Myocyte (in vitro differentiated cells): ENCODE measurements at regions not wholly inside any gene's neighbourhood (a gene's known extent, or its start where the extent isn't known, plus 50 kb on each side); places are given as distances from the start of the nearest gene placed in this dataset.

Experiments used
- DNase-seq: peaks from one replicate; pipeline ENCODE4 v3.0.0-alpha.2; 2012; ENCODE audit warnings: low read depth

DNA sequence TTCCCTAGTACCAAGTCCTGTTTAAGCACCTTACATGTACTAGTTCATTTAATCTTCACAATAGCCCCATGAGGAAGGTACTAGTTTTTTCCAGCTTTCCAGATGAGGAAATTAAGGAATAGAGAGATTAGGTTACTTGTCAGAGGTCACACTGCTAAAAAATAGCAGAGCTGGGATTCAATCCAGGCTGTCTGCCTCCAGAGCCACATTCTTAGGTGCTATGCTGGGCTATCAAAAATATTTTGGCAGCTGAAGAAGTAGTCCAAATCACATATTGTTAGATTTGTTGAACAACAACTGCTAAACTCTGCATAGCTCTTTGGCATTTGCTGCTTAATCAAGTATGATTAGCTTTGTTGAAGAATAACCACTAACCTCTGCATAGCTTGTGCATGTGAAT lies 591.5 kb upstream of the KLF4 start:
- peak; percentile 12 for DNase-seq

DNA sequence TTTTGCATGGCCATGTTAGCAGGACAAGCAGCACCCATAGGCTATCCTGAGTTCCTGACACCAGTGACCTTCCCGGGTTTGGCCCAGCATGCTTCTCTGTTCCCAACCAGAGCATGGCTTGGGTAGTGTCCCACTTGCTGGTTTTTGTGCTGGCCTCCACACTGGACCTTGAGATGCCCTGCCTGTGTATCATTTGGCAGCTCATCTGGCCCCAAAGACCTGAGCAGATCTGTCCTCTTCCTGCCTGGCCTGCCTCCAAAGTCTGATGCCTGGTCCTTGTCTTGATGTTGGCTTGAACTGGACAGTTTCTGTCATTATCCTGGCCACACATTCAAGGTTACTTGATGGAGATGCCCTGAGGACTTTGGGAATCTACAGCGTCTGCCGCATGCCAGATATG lies 590.7 kb upstream of the KLF4 start:
- no peak for DNase-seq

GRCh38 chr9:108078811-108079210 lies 589.2 kb upstream of the KLF4 start:
- DNase-seq: no peak

- no peak for DNase-seq
Observed at GRCh38 chr9:108078375-108078774, 588.8 kb upstream of the KLF4 start.

DNA sequence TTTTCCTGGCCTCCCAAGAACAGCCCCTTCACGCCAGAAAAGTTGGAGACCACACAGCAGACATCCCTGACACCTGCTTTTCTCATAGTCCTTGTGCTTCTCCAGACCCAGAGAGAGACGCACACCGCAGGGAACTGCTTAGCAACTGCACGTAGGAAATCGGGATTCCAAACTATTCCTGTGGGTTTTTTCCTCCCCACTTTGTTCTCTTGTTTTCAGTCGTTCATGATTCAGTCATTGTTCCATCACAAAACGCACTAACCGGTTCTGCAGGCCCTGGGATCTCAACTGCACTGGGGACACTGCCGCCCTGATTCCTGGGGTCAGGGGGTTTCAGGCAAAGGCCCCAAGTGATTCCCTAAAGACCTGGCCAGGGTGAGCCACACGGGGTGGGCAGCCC lies 588.0 kb upstream of the KLF4 start:
- no peak for DNase-seq

GRCh38 chr9:108074900-108075299 lies 585.3 kb upstream of the KLF4 start:
- no peak for DNase-seq

DNA sequence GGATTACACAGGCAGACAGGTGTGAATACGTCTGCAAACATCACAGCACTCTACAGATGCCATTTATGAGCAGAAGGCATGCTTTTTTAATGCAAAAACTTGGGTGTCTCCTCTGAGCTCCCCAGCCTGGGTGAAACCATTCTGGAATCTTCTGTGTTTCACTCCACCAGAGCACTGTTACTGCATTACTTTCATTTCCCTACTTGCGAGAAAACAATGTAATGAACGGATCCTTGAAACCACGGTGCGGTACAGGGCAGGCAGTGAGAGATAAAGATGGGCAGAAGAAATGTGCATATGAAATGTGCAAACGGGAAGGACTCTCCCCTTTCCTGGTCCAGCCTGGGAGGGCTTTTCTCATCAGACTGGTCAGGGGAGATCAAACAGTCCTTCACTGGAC lies 584.3 kb upstream of the KLF4 start:
- no peak for DNase-seq

- DNase-seq: no peak
Observed at GRCh38 chr9:108072740-108073139, 583.2 kb upstream of the KLF4 start.

- DNase-seq: no peak
Observed at GRCh38 chr9:108070861-108071260, 581.3 kb upstream of the KLF4 start.

DNA sequence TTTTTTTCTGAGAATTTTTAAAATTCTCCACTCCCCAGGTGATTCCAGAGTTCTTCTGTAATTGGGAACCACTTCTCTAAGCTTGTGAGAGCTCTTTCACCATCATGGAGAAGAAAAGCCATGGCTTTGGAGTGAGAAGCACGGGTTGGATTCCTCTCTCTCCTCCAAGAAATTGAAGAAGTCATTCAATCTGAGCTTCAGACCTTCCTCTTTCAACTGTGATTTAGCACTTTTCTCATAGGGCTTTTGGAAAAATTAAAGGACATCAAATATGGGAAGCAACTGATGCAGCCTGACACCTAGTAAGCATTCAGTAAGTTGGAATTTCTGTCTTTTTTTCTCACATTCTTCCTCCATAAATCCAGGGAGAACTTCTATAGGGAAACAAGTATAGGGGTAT lies 580.4 kb upstream of the KLF4 start:
- DNase-seq: no peak

DNA sequence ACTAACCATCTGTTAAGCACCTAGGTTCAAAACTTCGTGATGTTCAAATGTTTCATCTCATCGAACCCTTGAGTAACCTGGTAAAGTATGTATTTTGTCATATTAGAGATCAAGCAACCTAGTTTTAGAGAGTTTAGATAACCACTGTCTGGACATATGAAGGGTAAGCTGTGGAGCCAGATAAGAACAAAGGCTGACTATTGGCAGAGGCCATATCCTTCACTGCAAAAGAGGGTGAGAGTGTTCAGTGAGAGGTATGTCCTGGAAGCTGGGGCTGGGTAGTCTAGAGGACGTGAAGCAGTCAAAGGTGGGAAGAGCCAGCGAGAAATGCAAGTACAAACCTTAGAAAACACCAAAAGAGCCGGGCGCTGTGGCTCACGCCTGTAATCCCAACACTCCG lies 573.1 kb upstream of the KLF4 start:
- no peak for DNase-seq

- no peak for DNase-seq
Observed at GRCh38 chr9:108060175-108060574, 570.6 kb upstream of the KLF4 start.

GRCh38 chr9:108058135-108058814 lies 568.7 kb upstream of the KLF4 start:
- no peak for DNase-seq

DNA sequence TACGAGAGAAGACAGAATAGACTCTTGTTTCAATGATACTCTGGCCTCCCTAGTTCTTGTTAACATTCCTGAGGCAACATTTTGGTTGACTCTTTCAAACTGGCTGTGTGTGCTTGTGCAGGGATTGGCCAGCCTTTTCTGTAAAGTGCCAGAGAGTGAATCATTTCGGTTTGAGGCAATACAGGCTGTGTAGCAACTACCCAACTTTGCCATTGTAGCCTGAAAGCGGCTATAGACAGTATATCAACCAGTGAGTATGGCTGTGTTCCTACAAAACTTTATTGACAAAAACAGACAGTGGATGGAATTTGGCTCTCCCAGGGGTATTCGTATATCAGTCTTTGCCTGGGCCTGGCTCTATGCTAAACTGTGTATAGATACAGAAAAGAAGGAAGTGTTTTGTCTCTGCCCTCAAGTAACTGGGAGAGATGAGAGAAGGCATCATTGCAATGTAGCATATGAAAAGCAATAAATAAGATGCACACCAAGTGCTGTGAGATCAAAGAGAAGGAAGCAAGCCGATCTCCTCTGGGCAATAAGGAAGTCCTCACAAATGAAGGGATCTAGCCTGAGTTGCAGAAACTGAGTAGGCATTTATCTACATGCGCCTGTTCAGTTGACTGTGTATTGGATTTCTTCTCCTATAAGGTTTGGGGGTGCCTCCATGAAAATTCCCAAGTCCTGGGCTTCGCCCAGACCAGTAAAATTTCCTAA lies 568.0 kb upstream of the KLF4 start:
- peak; percentile 85 for DNase-seq

- DNase-seq: peak; percentile 69
Observed at GRCh38 chr9:108056805-108057386, 567.3 kb upstream of the KLF4 start.

GRCh38 chr9:108056084-108056804 lies 566.7 kb upstream of the KLF4 start:
- DNase-seq: no peak

GRCh38 chr9:108054131-108054630 lies 564.6 kb upstream of the KLF4 start:
- DNase-seq: no peak

GRCh38 chr9:108053555-108054061 lies 564.0 kb upstream of the KLF4 start:
- peak; percentile 69 for DNase-seq

DNA sequence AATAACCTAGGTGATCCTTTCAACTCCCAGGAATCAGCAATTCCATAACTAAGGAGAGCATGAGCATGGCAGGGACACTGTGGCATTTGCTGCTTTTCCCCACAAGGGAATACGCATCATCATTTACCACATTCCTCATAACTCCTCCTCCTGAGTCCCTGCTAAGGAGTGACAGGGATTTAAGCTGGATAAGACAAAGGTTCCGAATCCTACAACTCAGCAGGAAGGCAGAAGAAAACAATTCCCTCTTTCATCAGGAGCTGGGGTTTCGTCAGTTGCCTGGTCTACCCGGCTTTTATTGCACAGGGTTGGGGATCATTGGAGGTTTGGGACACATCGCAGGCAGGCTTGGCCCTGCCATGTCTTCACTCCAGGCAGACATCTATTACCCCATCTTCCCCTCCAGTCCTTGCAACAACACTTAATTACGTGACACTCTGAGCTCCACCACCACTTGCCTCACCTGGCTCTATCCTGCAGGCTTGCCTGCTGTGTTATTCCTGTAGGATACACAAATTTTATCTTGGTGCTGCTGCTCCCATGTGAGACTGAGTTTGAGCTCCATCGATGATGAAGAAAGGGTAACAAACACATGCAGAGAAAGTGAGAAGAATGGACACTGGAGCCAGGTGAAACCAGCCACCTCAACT lies 563.0 kb upstream of the KLF4 start:
- DNase-seq: no peak

- DNase-seq: no peak
Observed at GRCh38 chr9:108050894-108051293, 561.3 kb upstream of the KLF4 start.
